ENCODE measurements at regions not wholly inside any gene's neighbourhood (a gene's known extent, or its start where the extent isn't known, plus 50 kb on each side); places are given as distances from the start of the nearest gene placed in this dataset.

- no peak for DNase-seq (ENCODE audit: low spot score)
These were observed 295.8 kb downstream of the GABRB3 start for GRCh38 chr15:26477044-26477443.

GRCh38 chr15:26475554-26475953, 297.3 kb downstream of the GABRB3 start:
- no peak for DNase-seq (ENCODE audit: low spot score)

- DNase-seq (ENCODE audit: low spot score): no peak
These were observed 300.2 kb downstream of the GABRB3 start for GRCh38 chr15:26472661-26473060.

- DNase-seq (ENCODE audit: low spot score): no peak
These were observed 310.8 kb downstream of the GABRB3 start for GRCh38 chr15:26461847-26462608.

GRCh38 chr15:26460165-26460564, 312.7 kb downstream of the GABRB3 start:
- DNase-seq (ENCODE audit: low spot score): no peak

DNA sequence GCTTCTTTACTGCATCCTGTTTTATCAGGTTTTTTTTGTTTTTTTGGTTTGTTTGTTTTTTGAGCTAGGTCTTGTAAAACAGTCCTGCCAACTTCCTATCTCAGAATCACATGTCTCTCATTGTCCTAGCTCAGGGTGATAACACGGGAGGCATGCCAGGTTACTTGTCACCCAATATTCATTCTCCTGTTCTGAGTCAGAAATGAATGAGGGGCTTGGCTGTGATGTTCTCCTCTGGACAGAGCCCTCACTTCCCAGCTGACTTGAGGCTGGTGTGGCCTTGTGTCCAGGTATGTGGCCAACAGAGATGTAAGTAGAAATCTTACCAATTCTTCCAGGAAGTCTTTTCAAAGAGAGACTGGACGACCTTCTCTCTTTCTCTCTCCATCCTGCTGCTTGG, 317.0 kb downstream of the GABRB3 start:
- DNase-seq (ENCODE audit: low spot score): no peak

DNA sequence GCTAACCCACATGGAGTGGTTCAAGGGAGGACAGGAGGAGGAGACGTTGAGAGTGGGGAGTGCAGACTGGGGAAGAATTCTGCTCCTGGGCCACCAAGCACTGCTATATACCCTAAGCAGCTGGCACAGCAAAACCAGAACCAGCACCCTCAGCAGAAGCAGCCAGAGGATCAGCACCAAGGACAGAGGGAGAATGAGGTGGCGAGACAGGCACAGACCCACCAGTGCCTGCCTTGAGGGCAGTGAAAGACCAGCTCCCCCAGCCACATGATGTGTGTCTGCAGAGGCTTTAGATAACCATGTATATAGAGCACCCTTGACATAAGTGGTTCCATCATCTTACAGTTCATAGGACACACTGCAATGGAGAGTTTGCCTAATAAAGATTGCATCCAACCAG, 319.0 kb downstream of the GABRB3 start:
- DNase-seq (ENCODE audit: low spot score): no peak

- DNase-seq (ENCODE audit: low spot score): no peak
These were observed 320.9 kb downstream of the GABRB3 start for GRCh38 chr15:26451995-26452394.

DNA sequence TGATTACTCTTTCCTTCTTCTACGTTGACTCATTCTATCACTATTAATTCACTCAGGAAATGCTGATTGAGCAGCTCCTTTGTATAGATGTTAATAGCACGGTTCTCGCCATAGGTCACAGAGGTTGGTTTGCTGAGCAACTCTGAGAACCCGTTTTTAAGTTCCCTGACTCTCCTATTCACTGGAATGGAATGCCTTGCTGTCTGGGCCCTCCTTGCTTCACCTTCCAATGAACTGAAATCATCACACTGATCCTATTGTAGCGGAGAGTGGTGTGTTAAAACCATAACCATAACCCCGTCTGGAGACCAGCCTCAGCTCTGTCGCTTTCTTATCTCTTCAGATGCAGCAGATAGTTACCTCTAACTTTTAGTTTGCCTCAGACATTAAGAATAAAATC, 323.6 kb downstream of the GABRB3 start:
- DNase-seq (ENCODE audit: low spot score): no peak

DNA sequence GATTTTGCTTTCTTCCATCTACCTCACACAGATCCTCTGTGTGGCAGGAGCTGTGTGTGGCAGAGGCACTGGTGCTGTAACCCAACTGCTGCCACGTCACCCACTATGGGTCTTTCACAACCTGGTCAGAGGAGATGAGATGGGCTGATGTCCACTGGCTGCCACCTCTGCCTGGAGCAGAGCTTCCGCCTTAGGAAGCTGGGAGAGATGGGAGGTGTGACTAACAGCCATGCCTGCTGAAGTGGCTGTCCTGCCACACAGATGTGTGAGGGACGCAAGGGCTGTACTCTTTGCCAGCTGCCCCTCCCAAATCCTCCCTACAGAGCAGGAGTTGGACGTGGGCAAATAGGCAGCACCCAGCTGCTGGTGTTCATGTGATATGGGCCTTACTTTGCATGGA, 329.5 kb downstream of the GABRB3 start:
- no peak for DNase-seq (ENCODE audit: low spot score)

DNA sequence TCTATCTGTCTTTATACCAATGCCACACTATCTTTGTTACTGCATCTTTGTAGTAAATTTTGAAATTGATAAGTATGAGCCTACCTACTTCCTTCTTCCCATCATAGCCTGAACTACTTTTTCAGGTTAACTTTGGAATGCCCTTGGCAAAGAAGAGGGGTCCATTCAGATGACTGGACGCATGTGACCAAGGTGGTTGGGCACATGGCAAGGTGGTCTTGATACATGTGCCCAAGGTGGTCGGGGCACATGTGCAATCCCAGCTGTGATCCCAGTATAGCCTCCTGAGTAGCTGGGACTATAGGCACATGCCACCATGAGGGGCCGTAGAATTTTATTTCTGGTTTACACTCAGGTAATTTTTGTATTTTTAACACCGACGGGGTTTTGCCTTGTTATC, 330.2 kb downstream of the GABRB3 start:
- DNase-seq (ENCODE audit: low spot score): no peak

DNA sequence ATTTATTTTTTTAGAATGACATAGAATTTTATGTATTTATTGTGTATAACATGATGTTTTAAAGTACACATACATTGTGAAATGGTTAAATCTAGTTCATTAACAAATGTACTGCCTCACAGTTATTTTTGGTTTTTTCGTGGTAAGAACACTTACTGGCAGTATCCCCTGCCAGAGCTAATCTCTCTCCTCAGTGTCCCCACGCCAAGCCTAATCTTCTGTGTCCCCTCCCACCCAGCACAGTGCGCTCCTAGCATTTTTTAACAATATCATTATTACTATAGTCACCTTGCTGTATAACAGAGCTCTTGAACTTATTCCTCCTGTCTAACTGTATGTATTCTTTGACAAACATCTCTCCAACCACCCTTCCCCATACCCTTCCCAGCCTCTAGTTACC, 333.2 kb downstream of the GABRB3 start:
- DNase-seq (ENCODE audit: low spot score): no peak

GRCh38 chr15:26438718-26439117, 334.1 kb downstream of the GABRB3 start:
- DNase-seq (ENCODE audit: low spot score): no peak

GRCh38 chr15:26438316-26438715, 334.6 kb downstream of the GABRB3 start:
- no peak for DNase-seq (ENCODE audit: low spot score)

DNA sequence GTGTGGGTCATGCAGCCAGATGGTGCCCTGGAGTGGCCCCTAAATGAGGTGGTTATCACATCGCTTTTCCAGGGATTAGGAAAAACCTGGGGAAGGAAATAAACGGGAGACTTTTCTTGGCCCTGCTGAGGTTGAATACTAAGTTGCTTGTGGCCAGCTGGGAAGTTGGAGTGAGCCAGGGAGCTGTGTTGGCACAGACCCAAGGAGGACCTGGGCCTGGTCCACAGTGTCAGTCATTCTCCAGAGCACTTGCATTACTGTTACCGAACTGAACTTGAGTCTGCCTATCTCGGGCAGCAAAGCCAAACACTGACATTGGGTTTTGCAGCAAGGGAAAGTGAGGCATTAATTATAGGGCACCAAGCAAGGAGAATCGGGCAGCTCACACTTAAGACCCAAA, 339.0 kb downstream of the GABRB3 start:
- DNase-seq (ENCODE audit: low spot score): no peak

GRCh38 chr15:26433060-26433459, 339.8 kb downstream of the GABRB3 start:
- no peak for DNase-seq (ENCODE audit: low spot score)

- no peak for DNase-seq (ENCODE audit: low spot score)
These were observed 351.8 kb downstream of the GABRB3 start for GRCh38 chr15:26421065-26421464.

DNA sequence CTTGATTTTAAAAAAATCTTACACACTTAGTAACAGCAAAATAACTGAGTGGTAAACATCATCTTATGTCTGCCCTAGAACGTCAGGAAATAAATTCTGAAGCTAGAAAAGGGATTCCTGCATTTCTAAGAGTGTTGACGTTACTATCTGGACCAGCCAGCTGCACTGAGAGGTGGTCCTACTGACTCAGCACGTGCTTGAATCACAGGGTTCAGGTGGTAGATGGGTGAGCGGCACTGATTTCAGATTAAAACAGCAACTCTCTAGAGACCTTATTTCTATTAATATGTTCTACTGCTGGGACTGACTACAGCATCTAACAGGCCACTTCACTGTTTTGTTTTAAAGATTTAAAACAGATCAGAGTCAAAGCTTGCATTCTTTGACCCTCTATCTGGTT, 377.2 kb downstream of the GABRB3 start:
- no peak for DNase-seq (ENCODE audit: low spot score)

DNA sequence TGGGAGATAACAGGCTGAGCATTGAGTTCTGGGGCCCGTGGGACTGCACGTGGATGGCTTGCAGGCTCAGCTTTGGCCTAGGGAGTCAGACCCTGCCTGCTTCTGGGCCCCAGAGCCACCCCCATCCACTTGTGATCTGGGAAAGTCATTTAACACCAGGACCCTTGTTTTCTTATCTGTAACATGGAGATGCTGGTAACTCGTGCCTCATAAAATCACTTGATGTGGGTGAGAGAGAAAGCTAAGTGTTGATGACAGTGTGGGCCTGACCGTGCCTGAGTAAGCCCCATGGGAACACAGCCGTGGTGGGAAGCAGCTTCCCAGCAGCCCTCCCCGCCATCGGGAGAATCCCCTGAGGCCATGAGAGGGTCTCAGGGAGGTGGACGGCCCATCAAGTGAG, 378.1 kb downstream of the GABRB3 start:
- no peak for DNase-seq (ENCODE audit: low spot score)

- DNase-seq (ENCODE audit: low spot score): no peak
These were observed 379.9 kb downstream of the GABRB3 start for GRCh38 chr15:26392956-26393355.

- DNase-seq (ENCODE audit: low spot score): no peak
These were observed 381.2 kb downstream of the GABRB3 start for GRCh38 chr15:26391567-26392194.

GRCh38 chr15:26382444-26383072, 390.3 kb downstream of the GABRB3 start:
- no peak for DNase-seq (ENCODE audit: low spot score)

GRCh38 chr15:26378304-26378703, 394.6 kb downstream of the GABRB3 start:
- DNase-seq (ENCODE audit: low spot score): no peak
